B cell (primary cell): ENCODE measurements at regions not wholly inside any gene's neighbourhood (a gene's known extent, or its start where the extent isn't known, plus 50 kb on each side); places are given as distances from the start of the nearest gene placed in this dataset.

Experiments used
- ATAC-seq: fragments of 200-7000 bp; cut with Tn5 transposase; one replicate; pipeline ENCODE4 v1.10.0; 2021; ENCODE audit warnings: low read depth, mild to moderate bottlenecking, moderate number of reproducible peaks, moderate library complexity
- CTCF ChIA-PET: fragments of 350-600 bp; sonication (Branson Sonifier 250); formaldehyde crosslinking; loops from one replicate; lab custom pipeline; 2021; ENCODE audit warnings: antibody characterized with exemption, inconsistent platforms; lab: Charles Lee
- POLR2A ChIA-PET: fragments of 350-600 bp; sonication (Branson Sonifier 250); formaldehyde crosslinking; loops from one replicate; lab custom pipeline; 2021; ENCODE audit warnings: antibody characterized with exemption; lab: Charles Lee
- DNase-seq: peaks from one replicate; pipeline ENCODE4 v3.0.0; 2013
- H2AFZ ChIP-seq: 2 replicates; pipeline ENCODE4 v1.6.1; 2012; ENCODE audit warnings: mild to moderate bottlenecking, low read depth, low read length; ENCODE audit not compliant: insufficient read depth, poor library complexity, severe bottlenecking
- H3K27ac ChIP-seq, 2 donors: 1 replicate in 1 of 2; 2 replicates in 1 of 2; pipeline ENCODE4 v1.5.1; 2012 to 2013; ENCODE audit warnings: low read length in 2 of 2, mild to moderate bottlenecking in 2 of 2, moderate library complexity in 1 of 2
- H3K27me3 ChIP-seq, 4 experiments: fragments of 200-600 bp in 1 of 4; sonication (generic) in 1 of 4; replicated peaks in 1 of 4; 1 replicate in 2 of 4; 2 replicates in 2 of 4; pipeline versions ENCODE4 v1.6.1 to v1.7.0; 2013 to 2016; ENCODE audit warnings: low read length in 3 of 4, mild to moderate bottlenecking in 2 of 4, mixed read lengths in 1 of 4, moderate library complexity in 1 of 4; ENCODE audit not compliant: insufficient read depth in 4 of 4, control insufficient read depth in 3 of 4; ENCODE audit errors: control extremely low read depth in 1 of 4
- H3K36me3 ChIP-seq, 2 experiments: replicated peaks in 1 of 2; 1 replicate in 1 of 2; 2 replicates in 1 of 2; pipeline versions ENCODE4 v1.6.1 to v1.7.1; 2013; ENCODE audit warnings: low read length in 1 of 2; ENCODE audit not compliant: insufficient read depth in 2 of 2, control insufficient read depth in 1 of 2; ENCODE audit errors: control extremely low read depth in 1 of 2, extremely low read depth in 1 of 2
- H3K4me1 ChIP-seq, 2 donors: fragments of 200-600 bp in 1 of 2; sonication (generic) in 1 of 2; 1 replicate in 1 of 2; 2 replicates in 1 of 2; pipeline versions ENCODE4 v1.5.1 to v1.6.1; 2013 to 2017; ENCODE audit warnings: low read length in 2 of 2; ENCODE audit not compliant: control insufficient read depth in 2 of 2, insufficient read depth in 2 of 2
- H3K4me2 ChIP-seq: replicated peaks from 2 replicates; pipeline ENCODE3; 2012; ENCODE audit warnings: mild to moderate bottlenecking, low read depth, low read length; ENCODE audit not compliant: poor library complexity, severe bottlenecking
- H3K4me3 ChIP-seq, 5 experiments: fragments of 200-600 bp in 1 of 5; sonication (generic) in 1 of 5; 1 replicate in 3 of 5; 2 replicates in 2 of 5; pipeline versions ENCODE4 v1.5.1 to v1.7.0; 2011 to 2016; ENCODE audit warnings: low read length in 4 of 5, mild to moderate bottlenecking in 4 of 5, low read depth in 2 of 5, control low read depth in 1 of 5, moderate library complexity in 1 of 5; ENCODE audit not compliant: insufficient read depth in 1 of 5; ENCODE audit errors: control extremely low read depth in 1 of 5, extremely low read depth in 1 of 5
- H3K79me2 ChIP-seq: fragments of 200-600 bp; sonication (generic); one replicate; pipeline ENCODE4 v1.6.0; 2016; ENCODE audit warnings: low read length; ENCODE audit not compliant: control insufficient read depth, insufficient read depth
- H3K9ac ChIP-seq: fragments of 200-600 bp; sonication (generic); 2 replicates; pipeline ENCODE4 v1.6.1; 2017; ENCODE audit warnings: mild to moderate bottlenecking, low read length, moderate library complexity
- H3K9me3 ChIP-seq, 3 donors: one replicate each; pipeline versions ENCODE4 v1.6.1 to v1.7.1; 2013; ENCODE audit warnings: low read length in 2 of 3; ENCODE audit not compliant: control insufficient read depth in 2 of 3, insufficient read depth in 1 of 3; ENCODE audit errors: control extremely low read depth in 1 of 3
- H4K20me1 ChIP-seq: 2 replicates; pipeline ENCODE4 v1.6.0; 2012; ENCODE audit warnings: mild to moderate bottlenecking, low read length; ENCODE audit not compliant: insufficient read depth, control insufficient read depth, poor library complexity, severe bottlenecking
- H3K27ac Mint-ChIP-seq: one replicate; pipeline ENCODE4 v1.8.0; 2021; ENCODE audit warnings: mixed read lengths
- H3K27me3 Mint-ChIP-seq: one replicate; pipeline ENCODE4 v1.8.0; 2021; ENCODE audit warnings: mixed read lengths
- H3K4me1 Mint-ChIP-seq: one replicate; pipeline ENCODE4 v1.8.0; 2021; ENCODE audit warnings: mixed read lengths
- H3K4me3 Mint-ChIP-seq: one replicate; pipeline ENCODE4 v1.8.0; 2021; ENCODE audit warnings: mixed read lengths
- H3K9me3 Mint-ChIP-seq: one replicate; pipeline ENCODE4 v1.8.0; 2022; ENCODE audit warnings: mixed read lengths; ENCODE audit not compliant: insufficient read depth
- EZH2 ChIP-seq: IDR thresholded peaks from 2 replicates; pipeline ENCODE4 v1.6.1; 2012; ENCODE audit warnings: borderline replicate concordance, low read depth, mild to moderate bottlenecking, moderate library complexity, low read length; ENCODE audit not compliant: insufficient read depth, poor library complexity, severe bottlenecking
- WGBS: methylation state at CpG from one replicate; pipeline ENCODE4 v1.1.5; 2013; ENCODE audit warnings: missing lambda C conversion rate; ENCODE audit not compliant: insufficient coverage; 5-methylcytosine and 5-hydroxymethylcytosine counted together
- intact Hi-C: fragments of 100-400 bp; cut with micrococcal nuclease; formaldehyde crosslinking; loops from one replicate; pipeline ENCODE4 v1.10.0; 2022
- TF ChIP-seq, protein P1 (sequence below): fragments of 200-600 bp; IDR thresholded peaks from one replicate; pipeline ENCODE4 v1.8.0; 2022; ENCODE audit warnings: antibody characterized with exemption, mild to moderate bottlenecking

- Mint-ChIP-seq H3K4me1 (no peaks in the 10 kb centered on the region), H3K27ac (no peak overlapping the region), H3K27me3 (peaks cover 26% of the 10 kb centered on the region), H3K4me3 (no peak overlapping the region), H3K9me3 (no peaks in the 10 kb centered on the region)
- no peak for DNase-seq
- H3K9ac ChIP-seq = no peak overlapping the region
- no peak for TF ChIP-seq EZH2
- TF ChIP-seq, protein P1, sequence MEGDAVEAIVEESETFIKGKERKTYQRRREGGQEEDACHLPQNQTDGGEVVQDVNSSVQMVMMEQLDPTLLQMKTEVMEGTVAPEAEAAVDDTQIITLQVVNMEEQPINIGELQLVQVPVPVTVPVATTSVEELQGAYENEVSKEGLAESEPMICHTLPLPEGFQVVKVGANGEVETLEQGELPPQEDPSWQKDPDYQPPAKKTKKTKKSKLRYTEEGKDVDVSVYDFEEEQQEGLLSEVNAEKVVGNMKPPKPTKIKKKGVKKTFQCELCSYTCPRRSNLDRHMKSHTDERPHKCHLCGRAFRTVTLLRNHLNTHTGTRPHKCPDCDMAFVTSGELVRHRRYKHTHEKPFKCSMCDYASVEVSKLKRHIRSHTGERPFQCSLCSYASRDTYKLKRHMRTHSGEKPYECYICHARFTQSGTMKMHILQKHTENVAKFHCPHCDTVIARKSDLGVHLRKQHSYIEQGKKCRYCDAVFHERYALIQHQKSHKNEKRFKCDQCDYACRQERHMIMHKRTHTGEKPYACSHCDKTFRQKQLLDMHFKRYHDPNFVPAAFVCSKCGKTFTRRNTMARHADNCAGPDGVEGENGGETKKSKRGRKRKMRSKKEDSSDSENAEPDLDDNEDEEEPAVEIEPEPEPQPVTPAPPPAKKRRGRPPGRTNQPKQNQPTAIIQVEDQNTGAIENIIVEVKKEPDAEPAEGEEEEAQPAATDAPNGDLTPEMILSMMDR = no peak
- H3K27me3 ChIP-seq = no peaks in the 10 kb centered on the region
- H3K79me2 ChIP-seq = no peaks in the 10 kb centered on the region
- 81% methylated on average over 2 of the region's 2 CpGs for WGBS
- no peak for ATAC-seq
- no peak overlapping the region for H3K4me3 ChIP-seq
- no peaks in the 10 kb centered on the region for H3K9me3 ChIP-seq
- no peaks in the 10 kb centered on the region for H4K20me1 ChIP-seq
- no peak overlapping the region for H3K4me2 ChIP-seq
- POLR2A ChIA-PET = no interaction called here
- H3K4me1 ChIP-seq = no peaks in the 10 kb centered on the region
- no peaks in the 10 kb centered on the region for H3K36me3 ChIP-seq
- CTCF ChIA-PET = no interaction called here
- intact Hi-C loops = no loop called here
- no peak overlapping the region for H3K27ac ChIP-seq
- H2AFZ ChIP-seq = no peak overlapping the region
These were observed 114.1 kb upstream of the TEX51 start for GRCh38 chr2:126784621-126785020.

DNA sequence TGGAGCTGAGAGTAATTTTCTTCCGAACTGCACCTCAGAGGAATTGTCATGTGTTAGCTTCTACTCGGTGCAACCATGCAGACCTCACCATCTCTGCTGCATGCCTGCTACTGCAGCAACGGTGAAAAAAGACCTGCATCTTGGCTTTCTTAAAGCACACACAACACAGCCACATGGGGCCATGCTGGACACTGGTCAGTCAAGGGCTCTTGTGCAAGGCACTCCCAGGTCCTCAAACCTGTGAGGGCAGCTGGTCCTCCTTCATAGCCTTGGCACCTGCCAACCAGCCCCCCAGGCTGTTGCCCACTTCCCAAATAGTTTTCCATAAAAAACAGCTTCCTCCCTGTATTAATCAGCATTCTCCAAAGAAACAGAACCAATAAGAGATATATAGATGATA, 113.5 kb upstream of the TEX51 start:
- POLR2A ChIA-PET = no interaction called here
- H4K20me1 ChIP-seq = no peaks in the 10 kb centered on the region
- 94% methylated on average over 2 of the region's 3 CpGs for WGBS

More for the DNA sequence above, 113.5 kb upstream of the TEX51 start:
- Histone ChIP-seq H2AFZ (no peak overlapping the region), H3K79me2 (no peaks in the 10 kb centered on the region), H3K9ac (no peak overlapping the region), H3K27ac (no peak overlapping the region), H3K4me2 (no peak overlapping the region), H3K4me3 (no peak overlapping the region), H3K4me1 (no peaks in the 10 kb centered on the region), H3K9me3 (no peaks in the 10 kb centered on the region), H3K27me3 (no peaks in the 10 kb centered on the region), H3K36me3 (no peaks in the 10 kb centered on the region)
- Mint-ChIP-seq H3K4me1 (no peaks in the 10 kb centered on the region), H3K4me3 (no peak overlapping the region), H3K27ac (no peak overlapping the region), H3K9me3 (no peaks in the 10 kb centered on the region), H3K27me3 (peaks cover 23% of the 10 kb centered on the region)
- ATAC-seq (no peak), DNase-seq (no peak)
- TF ChIP-seq, protein P1 = no peak
- TF ChIP-seq EZH2 = no peak
- CTCF ChIA-PET = no interaction called here
- intact Hi-C loops = no loop called here
